GM23338 (cell line): ENCODE measurements at regions not wholly inside any gene's neighbourhood (a gene's known extent, or its start where the extent isn't known, plus 50 kb on each side); places are given as distances from the start of the nearest gene placed in this dataset.

Source experiments
- CREB1 ChIP-seq: fragments of 250-450 bp; sonication (Bioruptor Pico); IDR thresholded peaks from 2 replicates; pipeline ENCODE4 v1.5.0; 2020; ENCODE audit warnings: low read depth, mild to moderate bottlenecking, moderate library complexity
- CTCF ChIP-seq, 2 experiments: fragments of 200-600 bp in 1 of 2; sonication (generic) in 1 of 2; conservative IDR thresholded peaks; 2 replicates each; pipeline versions ENCODE4 v1.5.1 to v1.6.1; 2016 to 2017; ENCODE audit warnings: antibody characterized with exemption in 2 of 2, low read depth in 2 of 2, mild to moderate bottlenecking in 2 of 2, moderate library complexity in 1 of 2
- ETS1 ChIP-seq: IDR thresholded peaks from 2 replicates; pipeline ENCODE4 v1.6.1; 2016; ENCODE audit warnings: antibody characterized with exemption
- EZH2 ChIP-seq: fragments of 200-600 bp; sonication (generic); IDR thresholded peaks from one replicate; pipeline ENCODE4 v1.8.0; 2017; ENCODE audit warnings: antibody characterized with exemption, mild to moderate bottlenecking, low read depth; ENCODE audit not compliant: unreplicated experiment
- EZH2phosphoT487 ChIP-seq: fragments of 200-600 bp; sonication (generic); IDR thresholded peaks from one replicate; pipeline ENCODE4 v1.8.1; 2018; ENCODE audit warnings: antibody characterized with exemption; ENCODE audit not compliant: unreplicated experiment
- JUNB ChIP-seq: IDR thresholded peaks from one replicate; pipeline ENCODE4 v1.6.1; 2016; ENCODE audit warnings: antibody characterized with exemption; ENCODE audit not compliant: unreplicated experiment
- POLR2AphosphoS5 ChIP-seq: IDR thresholded peaks from 2 replicates; pipeline ENCODE4 v1.6.1; 2016; ENCODE audit warnings: antibody characterized with exemption, low read depth
- REST ChIP-seq: IDR thresholded peaks from one replicate; pipeline ENCODE4 v1.6.1; 2018; ENCODE audit warnings: antibody characterized with exemption; ENCODE audit not compliant: unreplicated experiment
- STAT1 ChIP-seq: IDR thresholded peaks from one replicate; pipeline ENCODE4 v1.6.1; 2016; ENCODE audit warnings: antibody characterized with exemption; ENCODE audit not compliant: unreplicated experiment

- TF ChIP-seq POLR2AphosphoS5 (no peak), EZH2phosphoT487 (no peak), EZH2 (no peak), REST (no peak), CTCF (conservative IDR thresholded peaks at IDR 0.05; ENCODE audit: low read depth in 2 of 2) (no peak), CREB1 (no peak), STAT1 (no peak), JUNB (no peak), ETS1 (no peak)
These were observed 77.3 kb upstream of the TBCA start for GRCh38 chr5:77853353-77853907.
